GM23338 (cell line): ENCODE measurements at regions not wholly inside any gene's neighbourhood (a gene's known extent, or its start where the extent isn't known, plus 50 kb on each side); places are given as distances from the start of the nearest gene placed in this dataset.

ENCODE experiments used
- ATAC-seq: fragments of 200-7000 bp; cut with Tn5 transposase; 3 replicates; pipeline ENCODE4 v1.9.1; 2020
- DNase-seq: peaks from one replicate; pipeline ENCODE4 v3.0.0-alpha.2; 2015; ENCODE audit warnings: low spot score
- H2AFZ ChIP-seq: fragments of 200-600 bp; sonication (generic); 2 replicates; pipeline ENCODE4 v1.8.0; 2016; ENCODE audit warnings: antibody characterized with exemption, mild to moderate bottlenecking, moderate library complexity
- H3F3A ChIP-seq: fragments of 200-600 bp; sonication (generic); replicated peaks from 2 replicates; pipeline ENCODE4 v1.8.0; 2017; ENCODE audit warnings: antibody characterized with exemption, mixed run types, low read depth
- H3K27ac ChIP-seq: fragments of 200-600 bp; sonication (generic); 2 replicates; pipeline ENCODE4 v1.6.1; 2016; ENCODE audit warnings: low read depth
- H3K27me3 ChIP-seq: fragments of 200-600 bp; sonication (generic); 2 replicates; pipeline ENCODE4 v1.8.0; 2016; ENCODE audit warnings: mild to moderate bottlenecking, mixed run types, moderate library complexity; ENCODE audit not compliant: insufficient read depth
- H3K36me3 ChIP-seq: fragments of 200-600 bp; sonication (generic); 2 replicates; pipeline ENCODE4 v1.8.0; 2016; ENCODE audit warnings: mild to moderate bottlenecking; ENCODE audit not compliant: insufficient read depth
- H3K4me1 ChIP-seq: fragments of 200-600 bp; sonication (generic); 2 replicates; pipeline ENCODE4 v1.8.0; 2016; ENCODE audit warnings: mild to moderate bottlenecking, moderate library complexity; ENCODE audit not compliant: insufficient read depth
- H3K4me2 ChIP-seq: fragments of 200-600 bp; sonication (generic); 2 replicates; pipeline ENCODE4 v1.7.1; 2017; ENCODE audit warnings: mixed run types
- H3K4me3 ChIP-seq: fragments of 200-600 bp; sonication (generic); 2 replicates; pipeline ENCODE4 v1.6.1; 2016; ENCODE audit warnings: mixed run types
- H3K79me2 ChIP-seq: fragments of 200-600 bp; sonication (generic); replicated peaks from 2 replicates; pipeline ENCODE4 v1.8.0; 2017; ENCODE audit warnings: mild to moderate bottlenecking; ENCODE audit not compliant: insufficient read depth
- H3K9me2 ChIP-seq: fragments of 200-600 bp; sonication (generic); 2 replicates; pipeline ENCODE4 v1.8.0; 2017; ENCODE audit not compliant: insufficient read depth
- H4K20me1 ChIP-seq: fragments of 200-600 bp; sonication (generic); replicated peaks from 2 replicates; pipeline ENCODE4 v1.8.0; 2017; ENCODE audit warnings: mild to moderate bottlenecking; ENCODE audit not compliant: insufficient read depth
- H3K27ac Mint-ChIP-seq: 2 replicates; pipeline ENCODE4 v1.8.0; 2020; ENCODE audit warnings: inconsistent platforms, mild to moderate bottlenecking, moderate library complexity, mixed read lengths
- H3K27me3 Mint-ChIP-seq: 3 replicates; pipeline ENCODE4 v1.8.0; 2022; ENCODE audit warnings: low read depth, mild to moderate bottlenecking, moderate library complexity, mixed read lengths, inconsistent platforms; ENCODE audit not compliant: insufficient read depth, poor library complexity
- H3K36me3 Mint-ChIP-seq: 3 replicates; pipeline ENCODE4 v1.8.0; 2021; ENCODE audit warnings: low read depth, mild to moderate bottlenecking, inconsistent platforms, moderate library complexity, mixed read lengths
- H3K4me1 Mint-ChIP-seq: 3 replicates; pipeline ENCODE4 v1.8.0; 2020; ENCODE audit warnings: mild to moderate bottlenecking, inconsistent platforms, mixed read lengths
- H3K4me3 Mint-ChIP-seq: 3 replicates; pipeline ENCODE4 v1.8.0; 2021; ENCODE audit warnings: moderate library complexity, mild to moderate bottlenecking, inconsistent platforms, mixed read lengths
- H3K9me3 Mint-ChIP-seq: 3 replicates; pipeline ENCODE4 v1.8.0; 2020; ENCODE audit warnings: moderate library complexity, mild to moderate bottlenecking, inconsistent platforms, mixed read lengths
- EZH2 ChIP-seq: fragments of 200-600 bp; sonication (generic); IDR thresholded peaks from one replicate; pipeline ENCODE4 v1.8.0; 2017; ENCODE audit warnings: antibody characterized with exemption, mild to moderate bottlenecking, low read depth; ENCODE audit not compliant: unreplicated experiment
- EZH2phosphoT487 ChIP-seq: fragments of 200-600 bp; sonication (generic); IDR thresholded peaks from one replicate; pipeline ENCODE4 v1.8.1; 2018; ENCODE audit warnings: antibody characterized with exemption; ENCODE audit not compliant: unreplicated experiment
- NANOG ChIP-seq: IDR thresholded peaks from 2 replicates; pipeline ENCODE4 v1.6.1; 2016; ENCODE audit warnings: antibody characterized with exemption, borderline replicate concordance
- POLR2AphosphoS5 ChIP-seq: IDR thresholded peaks from 2 replicates; pipeline ENCODE4 v1.6.1; 2016; ENCODE audit warnings: antibody characterized with exemption, low read depth
- ZNF114 ChIP-seq: fragments of 250-450 bp; sonication (Bioruptor Pico); IDR thresholded peaks from 2 replicates; pipeline ENCODE4 v1.5.0; 2020; ENCODE audit warnings: mild to moderate bottlenecking, moderate library complexity
- TF ChIP-seq, protein P1 (sequence below): fragments of 250-450 bp; sonication (Bioruptor Pico); IDR thresholded peaks from 2 replicates; pipeline ENCODE4 v1.5.0; 2020; ENCODE audit warnings: mild to moderate bottlenecking, moderate library complexity
- TF ChIP-seq, protein P2 (sequence below), 2 experiments: fragments of 200-600 bp in 1 of 2; sonication (generic) in 1 of 2; conservative IDR thresholded peaks; 2 replicates each; pipeline versions ENCODE4 v1.5.1 to v1.6.1; 2016 to 2017; ENCODE audit warnings: antibody characterized with exemption in 2 of 2, low read depth in 2 of 2, mild to moderate bottlenecking in 2 of 2, moderate library complexity in 1 of 2

DNA sequence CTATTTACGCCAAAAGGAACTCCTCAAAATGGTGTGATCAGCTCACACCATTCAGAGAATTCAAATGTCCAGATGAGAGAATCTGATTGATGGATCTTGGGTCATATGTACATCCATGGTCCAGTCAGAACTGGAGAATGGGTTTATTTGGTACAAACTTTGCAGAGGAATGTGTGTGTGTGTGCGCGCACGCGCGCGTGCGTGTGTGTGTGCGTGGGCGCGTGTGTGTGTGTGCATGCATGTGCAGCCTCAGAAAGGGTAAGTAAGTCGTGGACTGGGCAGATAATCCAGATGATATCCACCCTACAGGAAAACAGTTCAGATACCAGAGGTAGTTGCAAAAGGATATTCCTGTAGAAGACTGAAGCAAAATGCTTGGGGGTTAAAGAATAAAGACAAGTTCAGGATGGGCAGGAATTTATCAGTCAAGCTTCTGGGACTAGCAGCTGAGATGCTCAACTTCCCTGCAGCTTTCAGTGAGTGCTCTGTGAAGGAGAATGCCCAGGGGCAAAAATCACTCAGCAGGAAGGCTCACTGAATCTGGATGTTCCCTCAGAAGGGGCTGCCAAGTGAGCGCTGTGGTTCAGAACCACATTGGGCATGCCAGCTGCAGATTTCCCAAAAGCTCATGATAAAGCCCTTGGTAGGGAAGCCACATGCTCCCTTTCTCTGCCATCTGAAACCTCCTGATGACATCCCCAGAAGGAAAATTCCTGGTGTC lies 440.5 kb upstream of the SGCD start (continued):
- TF ChIP-seq, protein P1, sequence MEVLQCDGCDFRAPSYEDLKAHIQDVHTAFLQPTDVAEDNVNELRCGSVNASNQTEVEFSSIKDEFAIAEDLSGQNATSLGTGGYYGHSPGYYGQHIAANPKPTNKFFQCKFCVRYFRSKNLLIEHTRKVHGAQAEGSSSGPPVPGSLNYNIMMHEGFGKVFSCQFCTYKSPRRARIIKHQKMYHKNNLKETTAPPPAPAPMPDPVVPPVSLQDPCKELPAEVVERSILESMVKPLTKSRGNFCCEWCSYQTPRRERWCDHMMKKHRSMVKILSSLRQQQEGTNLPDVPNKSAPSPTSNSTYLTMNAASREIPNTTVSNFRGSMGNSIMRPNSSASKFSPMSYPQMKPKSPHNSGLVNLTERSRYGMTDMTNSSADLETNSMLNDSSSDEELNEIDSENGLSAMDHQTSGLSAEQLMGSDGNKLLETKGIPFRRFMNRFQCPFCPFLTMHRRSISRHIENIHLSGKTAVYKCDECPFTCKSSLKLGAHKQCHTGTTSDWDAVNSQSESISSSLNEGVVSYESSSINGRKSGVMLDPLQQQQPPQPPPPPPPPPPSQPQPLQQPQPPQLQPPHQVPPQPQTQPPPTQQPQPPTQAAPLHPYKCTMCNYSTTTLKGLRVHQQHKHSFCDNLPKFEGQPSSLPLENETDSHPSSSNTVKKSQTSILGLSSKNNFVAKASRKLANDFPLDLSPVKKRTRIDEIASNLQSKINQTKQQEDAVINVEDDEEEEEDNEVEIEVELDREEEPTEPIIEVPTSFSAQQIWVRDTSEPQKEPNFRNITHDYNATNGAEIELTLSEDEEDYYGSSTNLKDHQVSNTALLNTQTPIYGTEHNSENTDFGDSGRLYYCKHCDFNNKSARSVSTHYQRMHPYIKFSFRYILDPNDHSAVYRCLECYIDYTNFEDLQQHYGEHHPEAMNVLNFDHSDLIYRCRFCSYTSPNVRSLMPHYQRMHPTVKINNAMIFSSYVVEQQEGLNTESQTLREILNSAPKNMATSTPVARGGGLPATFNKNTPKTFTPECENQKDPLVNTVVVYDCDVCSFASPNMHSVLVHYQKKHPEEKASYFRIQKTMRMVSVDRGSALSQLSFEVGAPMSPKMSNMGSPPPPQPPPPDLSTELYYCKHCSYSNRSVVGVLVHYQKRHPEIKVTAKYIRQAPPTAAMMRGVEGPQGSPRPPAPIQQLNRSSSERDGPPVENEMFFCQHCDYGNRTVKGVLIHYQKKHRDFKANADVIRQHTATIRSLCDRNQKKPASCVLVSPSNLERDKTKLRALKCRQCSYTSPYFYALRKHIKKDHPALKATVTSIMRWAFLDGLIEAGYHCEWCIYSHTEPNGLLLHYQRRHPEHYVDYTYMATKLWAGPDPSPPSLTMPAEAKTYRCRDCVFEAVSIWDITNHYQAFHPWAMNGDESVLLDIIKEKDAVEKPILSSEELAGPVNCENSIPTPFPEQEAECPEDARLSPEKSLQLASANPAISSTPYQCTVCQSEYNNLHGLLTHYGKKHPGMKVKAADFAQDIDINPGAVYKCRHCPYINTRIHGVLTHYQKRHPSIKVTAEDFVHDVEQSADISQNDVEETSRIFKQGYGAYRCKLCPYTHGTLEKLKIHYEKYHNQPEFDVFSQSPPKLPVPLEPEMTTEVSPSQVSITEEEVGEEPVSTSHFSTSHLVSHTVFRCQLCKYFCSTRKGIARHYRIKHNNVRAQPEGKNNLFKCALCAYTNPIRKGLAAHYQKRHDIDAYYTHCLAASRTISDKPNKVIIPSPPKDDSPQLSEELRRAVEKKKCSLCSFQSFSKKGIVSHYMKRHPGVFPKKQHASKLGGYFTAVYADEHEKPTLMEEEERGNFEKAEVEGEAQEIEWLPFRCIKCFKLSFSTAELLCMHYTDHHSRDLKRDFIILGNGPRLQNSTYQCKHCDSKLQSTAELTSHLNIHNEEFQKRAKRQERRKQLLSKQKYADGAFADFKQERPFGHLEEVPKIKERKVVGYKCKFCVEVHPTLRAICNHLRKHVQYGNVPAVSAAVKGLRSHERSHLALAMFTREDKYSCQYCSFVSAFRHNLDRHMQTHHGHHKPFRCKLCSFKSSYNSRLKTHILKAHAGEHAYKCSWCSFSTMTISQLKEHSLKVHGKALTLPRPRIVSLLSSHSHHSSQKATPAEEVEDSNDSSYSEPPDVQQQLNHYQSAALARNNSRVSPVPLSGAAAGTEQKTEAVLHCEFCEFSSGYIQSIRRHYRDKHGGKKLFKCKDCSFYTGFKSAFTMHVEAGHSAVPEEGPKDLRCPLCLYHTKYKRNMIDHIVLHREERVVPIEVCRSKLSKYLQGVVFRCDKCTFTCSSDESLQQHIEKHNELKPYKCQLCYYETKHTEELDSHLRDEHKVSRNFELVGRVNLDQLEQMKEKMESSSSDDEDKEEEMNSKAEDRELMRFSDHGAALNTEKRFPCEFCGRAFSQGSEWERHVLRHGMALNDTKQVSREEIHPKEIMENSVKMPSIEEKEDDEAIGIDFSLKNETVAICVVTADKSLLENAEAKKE (CRISPR knock-in tag), result no peak

GRCh38 chr5:155895484-155895883 lies 431.5 kb upstream of the SGCD start:
- no peaks in the 10 kb centered on the region for H3K9me3 Mint-ChIP-seq
- ATAC-seq, result no peak
- TF ChIP-seq NANOG (no peak), EZH2phosphoT487 (no peak), POLR2AphosphoS5 (no peak), EZH2 (no peak), ZNF114 (CRISPR knock-in tag) (no peak)
- TF ChIP-seq, protein P2, sequence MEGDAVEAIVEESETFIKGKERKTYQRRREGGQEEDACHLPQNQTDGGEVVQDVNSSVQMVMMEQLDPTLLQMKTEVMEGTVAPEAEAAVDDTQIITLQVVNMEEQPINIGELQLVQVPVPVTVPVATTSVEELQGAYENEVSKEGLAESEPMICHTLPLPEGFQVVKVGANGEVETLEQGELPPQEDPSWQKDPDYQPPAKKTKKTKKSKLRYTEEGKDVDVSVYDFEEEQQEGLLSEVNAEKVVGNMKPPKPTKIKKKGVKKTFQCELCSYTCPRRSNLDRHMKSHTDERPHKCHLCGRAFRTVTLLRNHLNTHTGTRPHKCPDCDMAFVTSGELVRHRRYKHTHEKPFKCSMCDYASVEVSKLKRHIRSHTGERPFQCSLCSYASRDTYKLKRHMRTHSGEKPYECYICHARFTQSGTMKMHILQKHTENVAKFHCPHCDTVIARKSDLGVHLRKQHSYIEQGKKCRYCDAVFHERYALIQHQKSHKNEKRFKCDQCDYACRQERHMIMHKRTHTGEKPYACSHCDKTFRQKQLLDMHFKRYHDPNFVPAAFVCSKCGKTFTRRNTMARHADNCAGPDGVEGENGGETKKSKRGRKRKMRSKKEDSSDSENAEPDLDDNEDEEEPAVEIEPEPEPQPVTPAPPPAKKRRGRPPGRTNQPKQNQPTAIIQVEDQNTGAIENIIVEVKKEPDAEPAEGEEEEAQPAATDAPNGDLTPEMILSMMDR (conservative IDR thresholded peaks at IDR 0.05; ENCODE audit: low read depth in 2 of 2), result no peak
- TF ChIP-seq, protein P1 (CRISPR knock-in tag), result no peak

More at GRCh38 chr5:155895484-155895883, 431.5 kb upstream of the SGCD start:
- peaks cover 4% of the 10 kb centered on the region; the same call in 1 of the 2 replicates for H3K9me2 ChIP-seq
- H4K20me1 ChIP-seq, result no peaks in the 10 kb centered on the region
- H3K27me3 ChIP-seq, result no peaks in the 10 kb centered on the region
- H3K4me2 ChIP-seq, result no peak overlapping the region
- no peak overlapping the region for H3K4me3 ChIP-seq
- no peak overlapping the region for H3K27ac ChIP-seq
- no peaks in the 10 kb centered on the region for H3K36me3 Mint-ChIP-seq
- no peak overlapping the region for H2AFZ ChIP-seq
- H3K4me1 ChIP-seq, result no peaks in the 10 kb centered on the region
- H3K27me3 Mint-ChIP-seq, result peaks cover 1% of the 10 kb centered on the region
- H3K4me1 Mint-ChIP-seq, result peaks cover 7% of the 10 kb centered on the region; the same call in 1 of the 3 replicates
- no peaks in the 10 kb centered on the region for H3K79me2 ChIP-seq
- H3K27ac Mint-ChIP-seq, result no peak overlapping the region
- DNase-seq, result no peak
- H3K36me3 ChIP-seq, result no peaks in the 10 kb centered on the region
- H3F3A ChIP-seq, result no peaks in the 10 kb centered on the region
- no peak overlapping the region for H3K4me3 Mint-ChIP-seq
